OCI-LY3 (cell line): ENCODE measurements at regions not wholly inside any gene's neighbourhood (a gene's known extent, or its start where the extent isn't known, plus 50 kb on each side); places are given as distances from the start of the nearest gene placed in this dataset.

Source experiments
- CTCF ChIP-seq: fragments of 200-600, 300-600 bp; sonication (generic); IDR thresholded peaks from 2 replicates; pipeline ENCODE4 v1.5.1; 2014; ENCODE audit warnings: antibody characterized with exemption, low read length, low read depth
- EZH2phosphoT487 ChIP-seq: fragments of 200-600 bp; shearing (Covaris generic); IDR thresholded peaks from 2 replicates; pipeline ENCODE4 v1.6.1; 2018; ENCODE audit warnings: antibody characterized with exemption, mixed run types, low read depth

GRCh38 chr5:5588887-5589826, 166.7 kb downstream of the ICE1 start:
- no peak for TF ChIP-seq CTCF
- no peak for TF ChIP-seq EZH2phosphoT487
